Inflammatory macrophage treated with lipopolysaccharide for 1 hour (primary cell): ENCODE measurements at regions not wholly inside any gene's neighbourhood (a gene's known extent, or its start where the extent isn't known, plus 50 kb on each side); places are given as distances from the start of the nearest gene placed in this dataset.
"Not testable (repeated sequence)": the region's sequence is repeated elsewhere in the genome, so short reads cannot be mapped to it uniquely, and the experiment has no call there.

Experiments
- DNase-seq, 2 donors: peaks; one replicate each; pipeline ENCODE4 v3.0.0-alpha.2; 2020 to 2022

GRCh38 chr15:19974998-19975397 is 566.6 kb downstream of the GOLGA6L6 start:
- no peak for DNase-seq

GRCh38 chr15:19973718-19974117 is 567.9 kb downstream of the GOLGA6L6 start:
- DNase-seq, result no peak

GRCh38 chr15:19972582-19972981 is 569.0 kb downstream of the GOLGA6L6 start:
- DNase-seq, result not testable (repeated sequence)

- DNase-seq, result not testable (repeated sequence)
These were observed 576.0 kb downstream of the GOLGA6L6 start for GRCh38 chr15:19965574-19965973.

GRCh38 chr15:19964480-19964879 is 577.1 kb downstream of the GOLGA6L6 start:
- not testable (repeated sequence) for DNase-seq

GRCh38 chr15:19956124-19956796 is 585.3 kb downstream of the GOLGA6L6 start:
- no peak for DNase-seq

GRCh38 chr15:19944261-19944888 is 597.2 kb downstream of the GOLGA6L6 start:
- DNase-seq, result no peak

GRCh38 chr15:19943515-19943914 is 598.1 kb downstream of the GOLGA6L6 start:
- DNase-seq, result no peak

- not testable (repeated sequence) for DNase-seq
These were observed 638.3 kb downstream of the GOLGA6L6 start for GRCh38 chr15:19903281-19903680.

GRCh38 chr15:19902388-19902787 is 639.2 kb downstream of the GOLGA6L6 start:
- DNase-seq, result not testable (repeated sequence)

GRCh38 chr15:19901414-19901813 is 640.2 kb downstream of the GOLGA6L6 start:
- not testable (repeated sequence) for DNase-seq

GRCh38 chr15:19899021-19899824 is 642.4 kb downstream of the GOLGA6L6 start:
- DNase-seq, result no peak

- DNase-seq, result not testable (repeated sequence)
These were observed 652.8 kb downstream of the GOLGA6L6 start for GRCh38 chr15:19888811-19889210.

GRCh38 chr15:19844061-19844460 is 697.5 kb downstream of the GOLGA6L6 start:
- not testable (repeated sequence) for DNase-seq
